SK-N-DZ (cell line): ENCODE measurements at regions not wholly inside any gene's neighbourhood (a gene's known extent, or its start where the extent isn't known, plus 50 kb on each side); places are given as distances from the start of the nearest gene placed in this dataset.
"Not testable (repeated sequence)": the region's sequence is repeated elsewhere in the genome, so short reads cannot be mapped to it uniquely, and the experiment has no call there.

Experiments
- DNase-seq: peaks from one replicate; pipeline ENCODE4 v3.0.0-alpha.2; 2015; ENCODE audit warnings: low spot score

GRCh38 chr9:103068753-103069152 lies 73.6 kb downstream of the CYLC2 start:
- DNase-seq = peak; percentile 52

GRCh38 chr9:103078581-103078980 lies 83.4 kb downstream of the CYLC2 start:
- DNase-seq = no peak

GRCh38 chr9:103082494-103082893 lies 87.4 kb downstream of the CYLC2 start:
- DNase-seq = peak; percentile 85

GRCh38 chr9:103089357-103089756 lies 94.2 kb downstream of the CYLC2 start:
- no peak for DNase-seq

- DNase-seq = no peak
Measured at GRCh38 chr9:103104101-103104500, 109.0 kb downstream of the CYLC2 start.

- DNase-seq = no peak
Measured at GRCh38 chr9:103116246-103116645, 121.1 kb downstream of the CYLC2 start.

- no peak for DNase-seq
Measured at GRCh38 chr9:103126494-103126893, 131.4 kb downstream of the CYLC2 start.

- DNase-seq = no peak
Measured at GRCh38 chr9:103139891-103140290, 144.8 kb downstream of the CYLC2 start.

- DNase-seq = no peak
Measured at GRCh38 chr9:103152473-103152872, 157.3 kb downstream of the CYLC2 start.

GRCh38 chr9:103167530-103167929 lies 172.4 kb downstream of the CYLC2 start:
- no peak for DNase-seq

- DNase-seq = no peak
Measured at GRCh38 chr9:103168254-103168653, 173.1 kb downstream of the CYLC2 start.

GRCh38 chr9:103169798-103170197 lies 174.7 kb downstream of the CYLC2 start:
- no peak for DNase-seq

- peak; percentile 95 for DNase-seq
Measured at GRCh38 chr9:103183701-103184171, 188.6 kb downstream of the CYLC2 start.

GRCh38 chr9:103186959-103187358 lies 191.8 kb downstream of the CYLC2 start:
- no peak for DNase-seq

GRCh38 chr9:103188781-103189350 lies 193.7 kb downstream of the CYLC2 start:
- no peak for DNase-seq

- DNase-seq = peak; percentile 87
Measured at GRCh38 chr9:103193992-103194391, 198.9 kb downstream of the CYLC2 start.

GRCh38 chr9:103203172-103203571 lies 208.0 kb downstream of the CYLC2 start:
- no peak for DNase-seq

GRCh38 chr9:103205881-103206585 lies 210.9 kb downstream of the CYLC2 start:
- DNase-seq = not testable (repeated sequence)

- DNase-seq = no peak
Measured at GRCh38 chr9:103210607-103211006, 215.5 kb downstream of the CYLC2 start.

- DNase-seq = no peak
Measured at GRCh38 chr9:103215197-103215596, 220.1 kb downstream of the CYLC2 start.

GRCh38 chr9:103225702-103226646 lies 230.8 kb downstream of the CYLC2 start:
- DNase-seq = no peak

GRCh38 chr9:103226647-103227013 lies 231.5 kb downstream of the CYLC2 start:
- no peak for DNase-seq
